NB4 (cell line): ENCODE measurements at regions not wholly inside any gene's neighbourhood (a gene's known extent, or its start where the extent isn't known, plus 50 kb on each side); places are given as distances from the start of the nearest gene placed in this dataset.

Experiments
- DNase-seq: peaks from one replicate; pipeline ENCODE4 v3.0.0; 2010; ENCODE audit warnings: low read depth
- H3K4me3 ChIP-seq: one replicate; pipeline ENCODE4 v1.5.1; 2011; ENCODE audit warnings: mild to moderate bottlenecking, low read depth, low read length, moderate library complexity
- CTCF ChIP-seq: IDR thresholded peaks from one replicate; pipeline ENCODE4 v1.5.1; 2012; ENCODE audit warnings: low read depth, low read length
- MAX ChIP-seq: IDR thresholded peaks from 2 replicates; pipeline ENCODE4 v1.6.1; 2011; ENCODE audit warnings: low read depth, low read length
- MYC ChIP-seq: IDR thresholded peaks from 2 replicates; pipeline ENCODE4 v1.6.1; 2011; ENCODE audit warnings: low read depth, low read length
- POLR2A ChIP-seq: IDR thresholded peaks from 2 replicates; pipeline ENCODE4 v1.6.1; 2011; ENCODE audit warnings: mild to moderate bottlenecking; ENCODE audit not compliant: insufficient read length; ENCODE audit errors: extremely low read depth

DNA sequence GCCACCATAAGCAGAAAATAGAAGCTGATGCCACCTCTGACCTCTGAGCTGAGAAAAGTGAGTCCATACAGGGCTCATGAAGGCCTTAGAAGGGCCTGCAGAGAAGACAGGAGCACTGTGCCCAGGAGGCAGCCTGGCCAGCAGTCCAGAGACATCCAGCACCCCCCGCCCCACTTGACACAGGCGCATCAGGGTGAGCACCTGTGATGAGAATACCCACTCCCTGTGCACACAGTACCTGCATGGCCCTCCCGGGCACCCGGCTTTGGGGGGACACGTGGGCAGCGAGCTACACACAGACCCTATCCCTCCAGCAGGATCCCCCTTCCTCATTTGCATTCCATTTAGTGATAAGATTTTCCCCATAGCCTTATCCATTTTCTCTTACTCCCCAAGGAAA lies 63.6 kb upstream of the NSMCE3 start:
- TF ChIP-seq MYC (no peak), CTCF (no peak), POLR2A (no peak), MAX (no peak)
- H3K4me3 ChIP-seq: no peak overlapping the region
- DNase-seq: no peak

GRCh38 chr15:29331669-29332068 lies 62.0 kb upstream of the NSMCE3 start:
- DNase-seq: no peak
- TF ChIP-seq CTCF (no peak), MAX (no peak), POLR2A (no peak)
- no peak overlapping the region for H3K4me3 ChIP-seq

GRCh38 chr15:29331071-29331470 lies 61.4 kb upstream of the NSMCE3 start:
- H3K4me3 ChIP-seq: no peak overlapping the region
- no peak for DNase-seq
- no peak for TF ChIP-seq MYC
- TF ChIP-seq MAX: no peak
- TF ChIP-seq POLR2A: no peak
- no peak for TF ChIP-seq CTCF

GRCh38 chr15:29324746-29325145 lies 55.1 kb upstream of the NSMCE3 start:
- TF ChIP-seq CTCF (no peak), MYC (no peak), POLR2A (no peak), MAX (no peak)
- no peak for DNase-seq
- no peak overlapping the region for H3K4me3 ChIP-seq

GRCh38 chr15:29323557-29323956 lies 53.9 kb upstream of the NSMCE3 start:
- no peak for TF ChIP-seq POLR2A
- TF ChIP-seq MYC: no peak
- no peak for TF ChIP-seq CTCF
- TF ChIP-seq MAX: no peak
- no peak overlapping the region for H3K4me3 ChIP-seq
- DNase-seq: no peak

DNA sequence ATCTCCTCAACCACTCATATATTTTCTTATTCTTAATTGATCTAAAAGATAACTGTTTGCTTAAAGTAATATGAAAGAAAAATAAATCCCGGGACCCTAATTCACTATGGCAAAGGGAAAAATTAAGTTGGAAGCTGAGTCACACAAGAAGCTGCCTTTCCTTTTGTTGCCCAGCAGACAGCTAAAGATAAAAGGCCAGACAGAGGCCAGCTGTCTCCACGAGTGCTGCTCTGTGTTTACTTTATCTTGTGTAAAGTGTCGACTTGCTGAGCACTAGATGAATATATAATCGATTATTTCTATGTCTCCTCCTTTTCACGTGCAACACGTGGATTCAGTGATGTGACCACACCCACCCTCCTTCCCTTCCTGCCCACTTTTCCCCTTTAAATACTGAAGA lies 52.8 kb upstream of the NSMCE3 start:
- no peak for TF ChIP-seq CTCF
- no peak for TF ChIP-seq MAX
- TF ChIP-seq POLR2A: no peak
- no peak for TF ChIP-seq MYC
- no peak for DNase-seq
- H3K4me3 ChIP-seq: no peak overlapping the region
